Stomach smooth muscle (tissue), 2 donors: ENCODE measurements at regions not wholly inside any gene's neighbourhood (a gene's known extent, or its start where the extent isn't known, plus 50 kb on each side); places are given as distances from the start of the nearest gene placed in this dataset.

Experiments
- H3K27ac ChIP-seq: one replicate; pipeline ENCODE4 v1.7.0; 2013; ENCODE audit warnings: mild to moderate bottlenecking, low read length, inconsistent platforms
- H3K27me3 ChIP-seq, 2 donors: one replicate each; pipeline ENCODE4 v1.7.0; 2013; ENCODE audit warnings: low read length in 2 of 2; ENCODE audit not compliant: insufficient read depth in 2 of 2, control insufficient read depth in 1 of 2
- H3K36me3 ChIP-seq, 2 donors: one replicate each; pipeline ENCODE4 v1.7.0; 2013; ENCODE audit warnings: low read length in 2 of 2; ENCODE audit not compliant: control insufficient read depth in 2 of 2, insufficient read depth in 2 of 2
- H3K4me1 ChIP-seq: one replicate; pipeline ENCODE4 v1.7.0; 2013; ENCODE audit warnings: low read length; ENCODE audit not compliant: control insufficient read depth, insufficient read depth
- H3K4me3 ChIP-seq, 2 donors: one replicate each; pipeline ENCODE4 v1.7.0; 2013; ENCODE audit warnings: low read length in 2 of 2
- H3K9ac ChIP-seq, 2 donors: one replicate each; pipeline ENCODE4 v1.7.0; 2013; ENCODE audit warnings: low read length in 2 of 2, mild to moderate bottlenecking in 1 of 2
- H3K9me3 ChIP-seq, 2 donors: one replicate each; pipeline ENCODE4 v1.7.0; 2013; ENCODE audit warnings: low read length in 2 of 2; ENCODE audit not compliant: control insufficient read depth in 2 of 2
- donor health status: healthy.
- donor health status: Pancreatic carcinoma.

DNA sequence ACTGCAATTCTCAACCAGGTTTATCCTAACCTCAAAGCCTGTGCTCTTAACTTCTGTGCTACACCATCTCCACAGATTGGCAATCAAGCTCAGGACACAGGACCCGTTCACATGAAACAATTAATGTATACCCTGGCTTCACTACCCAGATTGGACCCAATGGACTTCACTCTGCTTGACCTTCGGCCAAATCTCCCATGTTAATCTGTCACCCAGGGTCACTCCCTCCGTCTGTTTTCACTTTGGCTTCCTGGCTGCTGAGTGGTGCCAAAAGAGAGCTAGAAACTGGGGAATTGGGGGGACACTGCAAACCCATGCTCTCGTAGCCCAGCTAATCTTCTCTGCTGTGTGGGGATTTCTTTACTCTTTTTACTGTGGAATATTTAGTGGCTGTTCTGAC, 216.1 kb upstream of the ZC3H12C start:
- Histone ChIP-seq H3K36me3 (no peaks in the 10 kb centered on the region), H3K27ac (no peak overlapping the region)

DNA sequence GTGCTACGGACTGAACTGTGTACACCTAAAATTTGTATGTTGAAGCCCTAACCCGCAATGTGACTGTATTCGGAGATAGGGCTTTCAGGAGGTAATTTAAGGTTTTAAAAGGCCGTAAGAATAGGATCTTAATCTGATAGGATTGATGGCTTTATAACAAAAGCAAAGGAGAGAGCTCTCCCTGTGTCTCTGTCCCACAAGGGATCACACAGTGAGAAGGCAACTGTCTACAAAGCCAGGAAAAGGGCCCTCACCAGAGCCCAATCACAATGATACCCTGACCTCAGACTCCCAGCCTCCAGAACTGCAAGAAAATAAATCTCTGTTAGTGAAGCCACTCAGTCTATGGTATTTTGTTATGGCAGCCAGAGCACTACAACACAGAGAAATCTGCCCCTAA, 208.7 kb upstream of the ZC3H12C start:
- Histone ChIP-seq H3K9ac (no peak overlapping the region), H3K27me3 (no peaks in the 10 kb centered on the region), H3K9me3 (peaks cover 0 to 3% of the 10 kb centered on the region in 2 donors), H3K4me3 (no peak overlapping the region), H3K4me1 (no peaks in the 10 kb centered on the region), H3K36me3 (no peaks in the 10 kb centered on the region), H3K27ac (no peak overlapping the region)

More for the DNA sequence above, 216.1 kb upstream of the ZC3H12C start:
- Histone ChIP-seq H3K4me1 (no peaks in the 10 kb centered on the region), H3K4me3 (no peak overlapping the region), H3K9me3 (no peaks in the 10 kb centered on the region), H3K9ac (no peak overlapping the region), H3K27me3 (no peaks in the 10 kb centered on the region)

DNA sequence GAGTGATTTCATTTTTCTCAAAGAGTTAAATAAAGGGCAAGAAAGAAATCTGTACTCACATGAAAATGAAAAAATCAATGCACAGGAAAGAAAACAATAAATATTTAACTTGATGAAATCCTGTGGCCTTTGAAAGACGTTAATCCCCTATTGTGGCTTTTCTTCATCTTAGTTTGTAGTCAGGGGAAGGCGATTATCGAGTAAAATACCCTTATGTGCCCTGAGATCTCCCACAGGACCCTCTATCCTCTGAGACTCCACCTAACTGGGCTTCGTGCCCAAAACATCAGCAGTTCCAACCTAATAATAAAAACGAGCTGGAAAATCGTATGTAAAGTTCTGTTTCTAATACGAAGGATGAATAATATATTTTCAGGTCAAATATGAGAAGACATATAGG, 208.2 kb upstream of the ZC3H12C start:
- Histone ChIP-seq H3K36me3 (no peaks in the 10 kb centered on the region), H3K4me1 (no peaks in the 10 kb centered on the region), H3K27me3 (no peaks in the 10 kb centered on the region), H3K27ac (no peak overlapping the region), H3K9ac (no peak overlapping the region), H3K4me3 (no peak overlapping the region), H3K9me3 (peaks cover 0 to 3% of the 10 kb centered on the region in 2 donors)

DNA sequence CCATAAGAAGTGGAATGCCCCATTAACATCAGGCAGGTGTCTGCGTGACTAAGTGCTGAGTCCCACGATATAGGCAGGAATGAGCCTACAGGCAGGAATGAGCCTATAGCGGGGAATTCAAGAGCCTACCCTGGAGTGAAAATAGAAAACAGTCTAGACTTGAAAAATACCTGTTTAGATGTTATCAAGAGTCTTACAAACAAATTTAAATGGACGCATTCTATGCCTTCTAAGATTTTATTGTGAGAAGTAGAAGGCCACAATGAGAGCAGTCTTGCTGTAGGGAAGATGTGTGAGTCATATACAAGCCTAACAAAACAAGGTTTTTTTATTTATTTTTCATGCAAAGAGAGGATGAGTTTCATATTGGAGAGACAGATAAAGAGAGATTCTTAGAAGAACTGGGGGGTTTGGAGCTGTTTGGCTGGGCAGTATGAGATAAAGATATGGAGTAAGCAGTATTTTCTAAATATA, 200.8 kb upstream of the ZC3H12C start:
- Histone ChIP-seq H3K9me3 (no peaks in the 10 kb centered on the region), H3K4me1 (no peaks in the 10 kb centered on the region), H3K27me3 (no peaks in the 10 kb centered on the region), H3K36me3 (no peaks in the 10 kb centered on the region), H3K27ac (no peak overlapping the region), H3K9ac (no peak overlapping the region), H3K4me3 (no peak overlapping the region)

DNA sequence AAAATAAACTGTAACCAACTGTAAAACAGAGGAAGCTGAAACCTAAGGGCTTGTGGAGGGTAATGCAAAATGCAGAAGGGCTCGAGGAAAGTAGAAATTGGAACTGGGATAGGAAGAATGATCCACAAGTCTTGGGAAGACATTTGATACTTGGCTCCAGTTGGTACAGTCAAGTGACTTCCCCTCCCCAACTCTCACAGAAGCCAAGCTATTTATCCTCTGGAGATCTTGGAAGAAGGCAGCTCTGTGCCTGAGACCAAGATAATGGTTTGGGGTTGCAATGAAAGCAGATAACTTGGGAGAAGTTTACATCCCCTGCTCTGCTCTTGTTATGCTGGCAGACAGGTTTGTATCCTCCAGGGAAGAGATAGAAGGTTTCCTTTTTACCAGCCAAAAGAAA, 198.9 kb upstream of the ZC3H12C start:
- Histone ChIP-seq H3K36me3 (no peaks in the 10 kb centered on the region), H3K4me3 (no peak overlapping the region), H3K27me3 (no peaks in the 10 kb centered on the region), H3K9ac (no peak overlapping the region), H3K27ac (no peak overlapping the region), H3K4me1 (no peaks in the 10 kb centered on the region), H3K9me3 (peaks cover 0 to 9% of the 10 kb centered on the region in 2 donors)

DNA sequence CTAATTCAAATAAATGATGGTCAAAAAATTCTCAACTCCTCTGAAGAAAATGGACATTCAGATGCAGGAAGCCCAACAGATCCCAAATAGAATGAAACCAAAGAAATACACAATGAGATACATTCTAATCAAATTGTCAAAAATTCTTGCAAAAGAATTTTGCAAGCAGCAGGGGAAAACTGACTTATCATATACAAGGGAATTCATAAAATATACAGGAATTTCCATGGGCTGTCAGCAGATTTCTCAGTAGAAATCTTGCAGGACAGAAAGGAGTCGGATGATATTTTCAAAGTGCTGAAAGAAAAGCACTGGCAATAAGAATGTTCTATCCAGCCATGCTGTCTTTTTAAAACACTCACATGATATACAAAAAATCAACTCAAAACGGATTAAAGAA, 194.6 kb upstream of the ZC3H12C start:
- H3K9ac ChIP-seq, result no peak overlapping the region
- H3K36me3 ChIP-seq, result no peaks in the 10 kb centered on the region
- peaks cover 0 to 9% of the 10 kb centered on the region in 2 donors for H3K9me3 ChIP-seq
- H3K27ac ChIP-seq, result no peak overlapping the region
- H3K27me3 ChIP-seq, result no peaks in the 10 kb centered on the region
- no peaks in the 10 kb centered on the region for H3K4me1 ChIP-seq
- no peak overlapping the region for H3K4me3 ChIP-seq

DNA sequence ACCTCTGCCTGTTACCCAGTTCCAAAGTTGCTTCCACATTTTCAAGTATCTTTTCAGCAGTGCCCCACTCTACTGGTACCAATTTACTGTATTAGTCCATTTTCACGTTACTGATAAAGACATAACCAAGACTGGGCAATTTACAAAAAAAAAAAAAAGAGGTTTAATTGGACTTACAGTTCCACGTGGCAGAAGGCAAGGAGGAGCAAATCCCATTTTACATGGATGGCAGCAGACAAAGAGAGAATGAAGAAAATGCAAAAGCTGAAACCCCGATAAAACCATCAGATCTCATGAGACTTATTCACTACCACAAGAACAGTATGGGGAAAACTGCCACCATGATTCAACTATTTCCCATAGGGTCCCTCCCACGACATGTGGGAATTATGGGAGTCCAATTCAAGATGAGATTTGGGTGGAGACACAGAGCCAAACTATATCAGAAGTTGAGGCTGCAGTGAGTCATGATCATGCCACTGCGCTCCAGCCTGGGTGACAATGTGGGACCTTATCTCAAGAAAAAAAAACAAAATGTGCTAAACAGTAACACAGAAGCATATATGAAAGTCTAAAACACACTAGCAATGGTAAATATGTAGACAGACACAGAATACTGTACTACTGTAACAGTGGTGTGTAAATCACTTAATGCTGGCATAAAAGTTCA, 190.3 kb upstream of the ZC3H12C start:
- peaks cover 0 to 9% of the 10 kb centered on the region in 2 donors for H3K9me3 ChIP-seq
- no peak overlapping the region for H3K4me3 ChIP-seq
- no peaks in the 10 kb centered on the region for H3K27me3 ChIP-seq
- no peak overlapping the region for H3K9ac ChIP-seq
- H3K4me1 ChIP-seq, result no peaks in the 10 kb centered on the region
- no peak overlapping the region for H3K27ac ChIP-seq
- H3K36me3 ChIP-seq, result no peaks in the 10 kb centered on the region

DNA sequence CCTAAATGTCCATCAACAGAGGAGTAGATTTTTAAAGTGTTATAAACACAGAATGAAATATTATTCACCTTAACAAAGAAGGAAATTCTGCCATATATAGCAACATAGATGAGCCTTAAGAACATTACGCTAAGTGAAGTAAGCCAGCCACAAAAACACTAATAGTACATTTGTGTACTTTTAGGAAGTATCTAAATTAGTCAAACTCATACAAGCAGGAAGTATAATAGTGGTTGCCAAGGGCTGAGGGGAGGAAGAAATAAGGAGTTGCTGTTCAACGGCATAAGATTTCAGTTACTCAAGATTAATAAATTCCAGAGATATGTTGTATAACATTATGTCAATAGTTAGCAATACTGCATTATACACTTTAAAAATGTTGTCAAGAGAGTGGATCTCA, 181.7 kb upstream of the ZC3H12C start:
- H3K27me3 ChIP-seq, result no peaks in the 10 kb centered on the region
- no peak overlapping the region for H3K4me3 ChIP-seq
- no peak overlapping the region for H3K9ac ChIP-seq
- H3K4me1 ChIP-seq, result no peaks in the 10 kb centered on the region
- no peaks in the 10 kb centered on the region for H3K9me3 ChIP-seq
- no peak overlapping the region for H3K27ac ChIP-seq
- no peaks in the 10 kb centered on the region for H3K36me3 ChIP-seq

DNA sequence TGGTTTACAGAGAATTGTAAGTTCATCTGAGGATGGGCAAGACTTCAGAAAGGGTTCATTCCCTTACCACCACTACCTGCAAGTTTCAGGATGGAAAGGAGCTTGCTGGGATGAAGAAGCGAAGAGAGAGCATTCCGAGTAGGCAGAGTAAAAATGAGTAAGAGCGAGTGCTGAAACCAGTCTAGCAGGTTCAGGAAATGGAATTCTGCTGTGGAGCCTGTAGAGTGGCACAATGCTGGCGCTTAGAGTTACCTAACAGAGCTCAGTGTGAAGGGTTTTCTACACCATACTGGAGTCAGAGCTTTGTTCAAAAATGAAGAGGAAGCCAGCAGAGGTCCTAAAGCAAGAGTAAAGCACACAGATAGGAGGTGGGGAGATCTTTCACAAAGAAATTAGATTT, 179.2 kb upstream of the ZC3H12C start:
- no peaks in the 10 kb centered on the region for H3K4me1 ChIP-seq
- H3K27ac ChIP-seq, result no peak overlapping the region
- H3K27me3 ChIP-seq, result no peaks in the 10 kb centered on the region
- H3K9me3 ChIP-seq, result no peaks in the 10 kb centered on the region
- H3K36me3 ChIP-seq, result no peaks in the 10 kb centered on the region
- no peak overlapping the region for H3K9ac ChIP-seq
- H3K4me3 ChIP-seq, result no peak overlapping the region

DNA sequence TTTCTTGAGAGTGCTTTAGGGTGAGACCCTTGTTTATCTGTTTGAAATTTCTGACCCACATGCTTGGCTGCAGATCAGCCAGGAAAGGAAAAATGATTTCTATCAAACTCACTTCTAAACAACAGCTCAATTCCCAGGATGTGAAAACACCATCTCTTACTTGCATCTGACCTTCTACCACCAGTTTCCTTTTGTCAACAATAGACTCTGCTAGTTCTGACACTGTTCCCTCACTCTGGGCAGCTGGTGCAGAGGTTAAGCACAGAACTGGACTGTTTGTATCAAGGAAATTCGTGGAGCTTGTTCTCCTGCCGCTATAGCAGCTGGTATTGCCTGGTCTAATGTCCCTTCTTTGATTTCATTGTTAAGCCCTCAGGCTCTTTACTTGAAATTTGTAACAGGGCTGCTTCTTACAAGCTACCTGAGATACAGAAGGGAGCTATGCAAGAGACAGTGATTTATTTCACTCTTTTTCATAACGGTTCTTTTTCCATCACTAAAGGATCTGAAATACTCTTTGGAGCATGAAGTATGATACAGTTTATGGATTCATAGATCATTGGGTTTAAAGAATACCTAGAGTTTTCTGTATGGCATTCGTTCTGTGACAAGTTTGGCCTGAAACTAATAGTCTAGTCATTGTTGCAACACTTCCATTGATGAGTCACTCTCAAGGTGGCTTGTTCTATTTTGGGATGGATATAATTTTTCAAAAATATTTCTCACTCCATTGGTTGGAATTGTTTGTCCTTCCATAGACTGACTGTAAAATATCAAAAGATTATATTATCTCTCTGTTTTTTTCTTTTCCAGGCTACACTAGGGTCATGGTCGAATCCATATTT, 178.2 kb upstream of the ZC3H12C start:
- Histone ChIP-seq H3K27ac (no peak overlapping the region), H3K9ac (no peak overlapping the region)

DNA sequence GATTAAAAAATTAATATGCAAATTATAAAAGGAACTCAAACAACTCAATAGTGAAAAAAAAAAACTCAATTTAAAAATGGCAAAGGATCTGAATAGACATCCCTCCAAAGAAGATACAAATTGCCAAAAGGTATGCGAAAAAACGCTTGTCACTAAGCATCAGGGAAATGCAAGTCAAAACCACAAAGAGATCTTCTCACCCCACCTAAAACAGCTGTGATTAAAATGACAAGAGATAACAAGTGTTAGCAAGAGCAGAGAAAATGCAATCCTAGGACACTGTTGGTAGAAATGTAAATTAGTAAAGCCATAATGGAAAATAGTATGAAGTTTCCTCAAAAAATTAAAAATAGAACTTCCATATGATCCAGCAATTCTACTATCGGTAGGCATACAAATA, 166.3 kb upstream of the ZC3H12C start:
- Histone ChIP-seq H3K9me3 (no peaks in the 10 kb centered on the region), H3K4me3 (no peak overlapping the region), H3K27me3 (no peaks in the 10 kb centered on the region), H3K9ac (no peak overlapping the region), H3K4me1 (no peaks in the 10 kb centered on the region), H3K36me3 (no peaks in the 10 kb centered on the region), H3K27ac (no peak overlapping the region)

More for the DNA sequence above, 178.2 kb upstream of the ZC3H12C start:
- Histone ChIP-seq H3K4me3 (no peak overlapping the region), H3K36me3 (no peaks in the 10 kb centered on the region), H3K27me3 (no peaks in the 10 kb centered on the region), H3K9me3 (no peaks in the 10 kb centered on the region), H3K4me1 (no peaks in the 10 kb centered on the region)
